Spleen (tissue), 11 donors: ENCODE measurements at regions not wholly inside any gene's neighbourhood (a gene's known extent, or its start where the extent isn't known, plus 50 kb on each side); places are given as distances from the start of the nearest gene placed in this dataset.
"Not testable (repeated sequence)": the region's sequence is repeated elsewhere in the genome, so short reads cannot be mapped to it uniquely, and the experiment has no call there.

Source experiments
- DNase-seq: peaks from one replicate; pipeline ENCODE4 v3.0.0-alpha.2; 2020
- H3K27ac ChIP-seq, 8 donors: fragments of 200-600 bp; sonication (generic) in 7 of 8; 1 replicate in 4 of 8; 2 replicates in 4 of 8; pipeline versions ENCODE4 v1.5.0 to v1.8.0; 2016 to 2021; ENCODE audit warnings: inconsistent platforms in 4 of 8, mild to moderate bottlenecking in 4 of 8, moderate library complexity in 1 of 8
- H3K27me3 ChIP-seq, 7 donors: fragments of 200-600 bp; sonication (generic) in 6 of 7; replicated peaks in 1 of 7; 1 replicate in 4 of 7; 2 replicates in 3 of 7; pipeline versions ENCODE4 v1.5.0 to v1.8.0; 2016 to 2021; ENCODE audit warnings: inconsistent platforms in 3 of 7, mild to moderate bottlenecking in 1 of 7
- H3K36me3 ChIP-seq, 6 donors: fragments of 200-600 bp; sonication (generic) in 5 of 6; 1 replicate in 4 of 6; 2 replicates in 2 of 6; pipeline versions ENCODE4 v1.5.0 to v1.8.0; 2016 to 2021; ENCODE audit warnings: inconsistent platforms in 2 of 6
- H3K4me1 ChIP-seq, 6 donors: fragments of 200-600 bp; sonication (generic) in 5 of 6; 1 replicate in 3 of 6; 2 replicates in 3 of 6; pipeline versions ENCODE4 v1.5.0 to v1.8.0; 2016 to 2021; ENCODE audit warnings: inconsistent platforms in 3 of 6
- H3K4me3 ChIP-seq, 8 donors: fragments of 200-600 bp; sonication (generic) in 7 of 8; 1 replicate in 4 of 8; 2 replicates in 4 of 8; pipeline versions ENCODE4 v1.5.0 to v1.8.0; 2016 to 2021; ENCODE audit warnings: inconsistent platforms in 4 of 8, mild to moderate bottlenecking in 4 of 8, moderate library complexity in 2 of 8
- H3K9me3 ChIP-seq, 8 donors: fragments of 200-600 bp; sonication (generic) in 7 of 8; 1 replicate in 4 of 8; 2 replicates in 4 of 8; pipeline versions ENCODE4 v1.5.0 to v1.8.0; 2016 to 2021; ENCODE audit warnings: inconsistent platforms in 4 of 8
- POLR2A ChIP-seq, 3 donors: fragments of 450-650 bp; IDR thresholded peaks; one replicate each; pipeline ENCODE4 v1.5.1; 2017; ENCODE audit warnings: antibody characterized with exemption in 3 of 3, mild to moderate bottlenecking in 1 of 3
- POLR2AphosphoS5 ChIP-seq, 3 donors: sonication (generic); formaldehyde crosslinking; IDR thresholded peaks; one replicate each; pipeline ENCODE4 v1.5.1; 2017; ENCODE audit warnings: antibody characterized with exemption in 3 of 3
- WGBS, 5 donors: extraction: QIAGEN DNeasy Blood & Tissue Kit in 3 of 5; methylation state at CpG; one replicate each; pipeline versions ENCODE4 v1.1.5 to v1.1.7; 2013 to 2018; 5-methylcytosine and 5-hydroxymethylcytosine counted together
- intact Hi-C: fragments of 100-400 bp; cut with DNase I; formaldehyde crosslinking; loops from one replicate; pipeline ENCODE4 v1.15.0; 2023; ENCODE audit warnings: low total_unique reads
- TF ChIP-seq, protein P1 (sequence below), 11 experiments: fragments of 200-600 bp in 7 of 11; fragments of 450-650 bp in 4 of 11; sonication (generic) in 4 of 11; IDR thresholded peaks in 8 of 11; conservative IDR thresholded peaks in 3 of 11; 1 replicate in 7 of 11; 2 replicates in 4 of 11; pipeline versions ENCODE4 v1.4.0 to v1.8.0; 2016 to 2021; ENCODE audit warnings: antibody characterized with exemption in 11 of 11, inconsistent platforms in 4 of 11, mild to moderate bottlenecking in 1 of 11
- donor health status: healthy with polysubstance abuse.
- donor health status: DM: no; HTN: no; CAD: no; lungs with moderate emphysema.
- donor health status: DM: no; HTN: no; CAD: no.
- donor health status: Bipolar disorder and iron deficiency.
- donor health status: healthy.
- donor health status: DM: no; HTN: no; CAD: no.
- donor health status: DM: yes; HTN: yes; CAD: no.

DNA sequence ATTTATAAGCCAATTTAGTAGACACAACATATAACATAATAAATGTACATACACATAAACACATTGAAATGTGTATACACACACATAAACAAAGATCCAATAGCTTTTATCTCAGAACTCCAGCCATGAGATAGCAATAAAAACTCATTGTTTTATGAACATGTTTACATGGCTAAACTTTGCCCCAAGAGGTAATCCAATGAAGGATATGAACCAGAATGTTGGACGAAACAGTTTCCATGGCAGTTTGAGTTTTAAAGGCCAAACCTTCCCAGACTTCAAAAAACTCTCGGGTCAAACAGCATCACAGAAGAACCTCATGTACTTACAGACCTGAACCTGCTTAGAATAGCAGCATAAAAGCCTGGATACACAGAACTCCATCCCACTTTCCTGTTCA is 97.2 kb upstream of the WDR75 start:
- TF ChIP-seq POLR2A (IDR thresholded peaks at IDR 0.05) (no peak), POLR2AphosphoS5 (IDR thresholded peaks at IDR 0.05) (no peak)
- TF ChIP-seq, protein P1, sequence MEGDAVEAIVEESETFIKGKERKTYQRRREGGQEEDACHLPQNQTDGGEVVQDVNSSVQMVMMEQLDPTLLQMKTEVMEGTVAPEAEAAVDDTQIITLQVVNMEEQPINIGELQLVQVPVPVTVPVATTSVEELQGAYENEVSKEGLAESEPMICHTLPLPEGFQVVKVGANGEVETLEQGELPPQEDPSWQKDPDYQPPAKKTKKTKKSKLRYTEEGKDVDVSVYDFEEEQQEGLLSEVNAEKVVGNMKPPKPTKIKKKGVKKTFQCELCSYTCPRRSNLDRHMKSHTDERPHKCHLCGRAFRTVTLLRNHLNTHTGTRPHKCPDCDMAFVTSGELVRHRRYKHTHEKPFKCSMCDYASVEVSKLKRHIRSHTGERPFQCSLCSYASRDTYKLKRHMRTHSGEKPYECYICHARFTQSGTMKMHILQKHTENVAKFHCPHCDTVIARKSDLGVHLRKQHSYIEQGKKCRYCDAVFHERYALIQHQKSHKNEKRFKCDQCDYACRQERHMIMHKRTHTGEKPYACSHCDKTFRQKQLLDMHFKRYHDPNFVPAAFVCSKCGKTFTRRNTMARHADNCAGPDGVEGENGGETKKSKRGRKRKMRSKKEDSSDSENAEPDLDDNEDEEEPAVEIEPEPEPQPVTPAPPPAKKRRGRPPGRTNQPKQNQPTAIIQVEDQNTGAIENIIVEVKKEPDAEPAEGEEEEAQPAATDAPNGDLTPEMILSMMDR (IDR thresholded peaks at IDR 0.05 in 8 of 11, conservative IDR thresholded peaks at IDR 0.05 in 3 of 11): no peak
- H3K4me3 ChIP-seq: no peak overlapping the region
- H3K9me3 ChIP-seq: peaks cover 0 to 20% (median 15%) of the 10 kb centered on the region in 8 donors
- no peak for DNase-seq
- 78 to 96% (median 88%) methylated on average over 2 of the region's 2 CpGs for WGBS, 5 donors
- H3K27me3 ChIP-seq: no peaks in the 10 kb centered on the region
- peaks cover 0 to 4% (median 0%) of the 10 kb centered on the region in 6 donors for H3K36me3 ChIP-seq
- intact Hi-C loops: no loop called here
- no peak overlapping the region for H3K27ac ChIP-seq
- peaks cover 0 to 10% (median 0%) of the 10 kb centered on the region in 6 donors for H3K4me1 ChIP-seq

DNA sequence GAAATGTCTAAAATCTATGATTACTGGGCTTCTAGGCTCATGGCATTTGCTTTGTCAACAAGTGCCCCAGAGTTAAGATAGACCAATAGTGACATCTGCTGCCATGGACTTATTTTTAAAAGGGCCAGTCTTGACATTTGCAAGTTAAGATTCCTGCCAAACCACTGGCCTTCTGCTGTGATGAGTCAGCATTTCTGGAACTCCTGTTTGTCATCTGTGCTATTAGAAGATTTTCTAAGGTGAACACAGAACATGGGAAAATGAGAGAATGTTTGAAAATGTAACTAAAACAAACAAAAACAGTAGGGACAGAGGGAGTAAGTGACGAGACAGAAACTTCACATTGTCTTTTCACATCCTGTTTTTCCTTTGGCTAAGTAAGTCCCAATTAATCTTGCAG is 93.7 kb upstream of the WDR75 start:
- no peak for DNase-seq
- Histone ChIP-seq H3K27ac (no peak overlapping the region), H3K4me1 (peaks cover 0 to 10% (median 0%) of the 10 kb centered on the region in 6 donors), H3K36me3 (no peaks in the 10 kb centered on the region), H3K4me3 (no peak overlapping the region), H3K27me3 (no peaks in the 10 kb centered on the region), H3K9me3 (peaks cover 0 to 10% (median 5%) of the 10 kb centered on the region in 8 donors)
- intact Hi-C loops: no loop called here
- 11 to 38% (median 16%) methylated on average over 1 of the region's 1 CpG for WGBS, 5 donors
- TF ChIP-seq, protein P1 (IDR thresholded peaks at IDR 0.05 in 8 of 11, conservative IDR thresholded peaks at IDR 0.05 in 3 of 11): peak in 4 of 11 experiments; percentile 5 to 22 (median 14)
- no peak for TF ChIP-seq POLR2AphosphoS5 (IDR thresholded peaks at IDR 0.05)

GRCh38 chr2:189348369-189348768 is 92.9 kb upstream of the WDR75 start:
- WGBS, 5 donors: 35 to 82% (median 68%) methylated on average over 1 of the region's 1 CpG

GRCh38 chr2:189350540-189351209 is 90.6 kb upstream of the WDR75 start:
- Histone ChIP-seq H3K36me3 (no peaks in the 10 kb centered on the region), H3K4me3 (no peak overlapping the region), H3K27me3 (no peaks in the 10 kb centered on the region), H3K9me3 (peaks cover 0 to 10% (median 5%) of the 10 kb centered on the region in 8 donors), H3K27ac (no peak overlapping the region), H3K4me1 (peaks cover 0 to 10% (median 0%) of the 10 kb centered on the region in 6 donors)
- intact Hi-C loops: no loop called here
- DNase-seq: no peak
- 44 to 87% (median 53%) methylated on average over 3 of the region's 3 CpGs for WGBS, 5 donors
- TF ChIP-seq POLR2A (IDR thresholded peaks at IDR 0.05): no peak
- TF ChIP-seq POLR2AphosphoS5 (IDR thresholded peaks at IDR 0.05): no peak
- TF ChIP-seq, protein P1 (IDR thresholded peaks at IDR 0.05 in 8 of 11, conservative IDR thresholded peaks at IDR 0.05 in 3 of 11): no peak

More at GRCh38 chr2:189348369-189348768, 92.9 kb upstream of the WDR75 start:
- H3K27ac ChIP-seq: no peak overlapping the region
- H3K9me3 ChIP-seq: peaks cover 0 to 10% (median 5%) of the 10 kb centered on the region in 8 donors
- H3K4me3 ChIP-seq: no peak overlapping the region
- peaks cover 0 to 10% (median 0%) of the 10 kb centered on the region in 6 donors for H3K4me1 ChIP-seq
- no peak for TF ChIP-seq POLR2A (IDR thresholded peaks at IDR 0.05)
- TF ChIP-seq, protein P1 (IDR thresholded peaks at IDR 0.05 in 8 of 11, conservative IDR thresholded peaks at IDR 0.05 in 3 of 11): no peak
- no peak for TF ChIP-seq POLR2AphosphoS5 (IDR thresholded peaks at IDR 0.05)
- no peaks in the 10 kb centered on the region for H3K36me3 ChIP-seq
- no peak for DNase-seq
- intact Hi-C loops: no loop called here
- no peaks in the 10 kb centered on the region for H3K27me3 ChIP-seq

GRCh38 chr2:189351933-189352332 is 89.3 kb upstream of the WDR75 start:
- H3K4me3 ChIP-seq, H3K27ac ChIP-seq, intact Hi-C loops: not testable (repeated sequence)

DNA sequence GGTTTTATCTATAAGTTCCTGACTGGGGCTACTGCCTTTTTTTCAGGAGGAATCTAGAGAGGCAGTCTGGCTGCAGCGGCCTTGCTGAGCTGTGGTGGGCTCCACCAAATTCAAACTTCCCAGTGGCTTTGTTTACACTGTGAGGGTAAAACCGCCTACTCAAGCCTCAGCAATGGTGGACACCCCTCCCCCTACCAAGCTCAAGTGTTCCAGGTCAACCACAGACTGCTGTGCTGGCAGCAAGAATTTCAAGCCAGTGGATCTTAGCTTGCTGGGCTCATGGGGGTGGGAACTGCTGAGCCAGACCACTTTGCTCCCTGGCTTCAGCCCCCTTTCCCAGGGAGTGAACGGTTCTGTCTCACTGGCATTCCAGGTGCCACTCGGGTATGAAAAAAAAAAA is 83.9 kb upstream of the WDR75 start:
- WGBS, 5 donors: 87 to 97% (median 92%) methylated on average over 3 to 4 of the region's 4 CpGs
- DNase-seq, H3K9me3 ChIP-seq, intact Hi-C loops, H3K27me3 ChIP-seq, H3K36me3 ChIP-seq, H3K4me3 ChIP-seq, H3K4me1 ChIP-seq, H3K27ac ChIP-seq: not testable (repeated sequence)

More at GRCh38 chr2:189351933-189352332, 89.3 kb upstream of the WDR75 start:
- not testable (repeated sequence) for DNase-seq, H3K4me1 ChIP-seq, H3K27me3 ChIP-seq, H3K36me3 ChIP-seq
- peaks cover 0 to 10% (median 5%) of the 10 kb centered on the region in 8 donors for H3K9me3 ChIP-seq
- 81 to 96% (median 90%) methylated on average over 1 of the region's 1 CpG for WGBS, 5 donors
